ENCODE measurements at regions not wholly inside any gene's neighbourhood (a gene's known extent, or its start where the extent isn't known, plus 50 kb on each side); places are given as distances from the start of the nearest gene placed in this dataset.

GRCh38 chr4:183798301-183799253, 106.5 kb upstream of the STOX2 start:
- Histone ChIP-seq H3K36me3 (ENCODE audit: insufficient read depth, insufficient read length, low read length) (no peaks in the 10 kb centered on the region), H3K9me3 (ENCODE audit: insufficient read depth, low read length) (peaks cover 13% of the 10 kb centered on the region; the same call in 1 of the 2 replicates), H3K4me1 (ENCODE audit: insufficient read depth, insufficient read length) (no peaks in the 10 kb centered on the region), H3K27me3 (ENCODE audit: insufficient read depth, insufficient read length) (peaks cover 31% of the 10 kb centered on the region), H3K9ac (ENCODE audit: insufficient read length, low read depth) (peak overlapping the region; percentile 56), H3K4me3 (ENCODE audit: insufficient read length, low read depth) (peak overlapping the region; percentile 58)
- TF ChIP-seq YY1 (IDR thresholded peaks at IDR 0.05; ENCODE audit: insufficient read depth, insufficient read length) (no peak), ZNF274 (IDR thresholded peaks at IDR 0.05; ENCODE audit: low read depth, low read length) (no peak)
- DNase-seq (ENCODE audit: low read depth, low spot score), result no peak

- DNase-seq (ENCODE audit: low read depth, low spot score), result no peak
- Histone ChIP-seq H3K9ac (ENCODE audit: insufficient read length, low read depth) (no peak overlapping the region), H3K36me3 (ENCODE audit: insufficient read depth, insufficient read length, low read length) (no peaks in the 10 kb centered on the region), H3K4me3 (ENCODE audit: insufficient read length, low read depth) (no peak overlapping the region), H3K9me3 (ENCODE audit: insufficient read depth, low read length) (no peaks in the 10 kb centered on the region), H3K4me1 (ENCODE audit: insufficient read depth, insufficient read length) (no peaks in the 10 kb centered on the region), H3K27me3 (ENCODE audit: insufficient read depth, insufficient read length) (peaks cover 22% of the 10 kb centered on the region)
- no peak for TF ChIP-seq YY1 (IDR thresholded peaks at IDR 0.05; ENCODE audit: insufficient read depth, insufficient read length)
- TF ChIP-seq ZNF274 (IDR thresholded peaks at IDR 0.05; ENCODE audit: low read depth, low read length), result no peak
- TF ChIP-seq SUZ12 (IDR thresholded peaks at IDR 0.05; ENCODE audit: extremely low read depth, insufficient read depth, insufficient read length), result no peak
These were observed 103.5 kb upstream of the STOX2 start for GRCh38 chr4:183801457-183802165.

DNA sequence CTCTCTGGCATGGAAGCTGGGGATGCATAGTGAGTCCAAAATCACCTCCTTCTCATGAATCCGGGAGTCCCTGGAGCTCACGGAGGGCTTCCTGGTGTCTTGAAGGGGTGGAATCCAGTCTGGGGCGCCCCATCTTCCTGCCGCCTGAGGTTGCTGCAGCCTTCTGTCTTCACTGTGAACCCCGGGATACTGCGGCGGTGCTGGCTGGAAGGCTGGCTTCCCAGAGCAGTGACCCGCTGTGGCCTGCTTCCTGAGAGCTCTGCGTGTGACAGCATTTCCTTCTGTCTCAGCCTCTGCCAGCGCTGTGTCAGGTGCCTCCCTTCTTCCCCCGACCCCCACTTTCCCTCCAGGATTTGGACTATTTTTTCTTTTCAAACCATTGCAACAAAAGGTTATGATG, 98.8 kb upstream of the STOX2 start:
- peaks cover 2% of the 10 kb centered on the region for H3K4me1 ChIP-seq (ENCODE audit: insufficient read depth, insufficient read length)
- H3K9me3 ChIP-seq (ENCODE audit: insufficient read depth, low read length), result no peaks in the 10 kb centered on the region
- no peaks in the 10 kb centered on the region for H3K27me3 ChIP-seq (ENCODE audit: insufficient read depth, insufficient read length)
- no peak for DNase-seq (ENCODE audit: low read depth, low spot score)
- no peak overlapping the region for H3K4me3 ChIP-seq (ENCODE audit: insufficient read length, low read depth)
- H3K9ac ChIP-seq (ENCODE audit: insufficient read length, low read depth), result no peak overlapping the region
- H3K36me3 ChIP-seq (ENCODE audit: insufficient read depth, insufficient read length, low read length), result no peaks in the 10 kb centered on the region
- no peak for TF ChIP-seq ZNF274 (IDR thresholded peaks at IDR 0.05; ENCODE audit: low read depth, low read length)
- no peak for TF ChIP-seq YY1 (IDR thresholded peaks at IDR 0.05; ENCODE audit: insufficient read depth, insufficient read length)
- no peak for TF ChIP-seq SUZ12 (IDR thresholded peaks at IDR 0.05; ENCODE audit: extremely low read depth, insufficient read depth, insufficient read length)

GRCh38 chr4:183807420-183808096, 97.5 kb upstream of the STOX2 start:
- Histone ChIP-seq H3K9ac (ENCODE audit: insufficient read length, low read depth) (no peak overlapping the region), H3K36me3 (ENCODE audit: insufficient read depth, insufficient read length, low read length) (no peaks in the 10 kb centered on the region), H3K4me1 (ENCODE audit: insufficient read depth, insufficient read length) (peaks cover 2% of the 10 kb centered on the region), H3K27me3 (ENCODE audit: insufficient read depth, insufficient read length) (no peaks in the 10 kb centered on the region), H3K4me3 (ENCODE audit: insufficient read length, low read depth) (no peak overlapping the region), H3K9me3 (ENCODE audit: insufficient read depth, low read length) (no peaks in the 10 kb centered on the region)
- DNase-seq (ENCODE audit: low read depth, low spot score), result no peak
- TF ChIP-seq ZNF274 (IDR thresholded peaks at IDR 0.05; ENCODE audit: low read depth, low read length) (no peak), SUZ12 (IDR thresholded peaks at IDR 0.05; ENCODE audit: extremely low read depth, insufficient read depth, insufficient read length) (no peak), YY1 (IDR thresholded peaks at IDR 0.05; ENCODE audit: insufficient read depth, insufficient read length) (no peak)

DNA sequence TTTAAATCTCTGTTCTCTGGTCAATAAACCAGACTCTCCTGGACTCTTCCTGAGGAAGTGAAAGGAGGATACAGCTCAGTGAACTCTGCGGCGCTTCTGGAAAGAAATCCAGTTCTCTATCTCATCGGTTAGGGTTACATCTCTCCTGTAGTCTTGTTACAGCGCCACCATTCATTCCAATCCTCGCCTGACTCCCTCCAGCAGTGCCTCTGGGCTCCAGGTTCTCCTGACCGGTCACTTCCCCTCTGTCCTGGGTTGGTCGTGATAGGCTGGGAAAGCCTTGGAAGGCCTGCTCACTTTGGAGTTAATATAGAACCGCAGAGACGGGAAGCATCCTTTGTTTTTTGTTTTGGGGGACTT, 97.0 kb upstream of the STOX2 start:
- H3K9me3 ChIP-seq (ENCODE audit: insufficient read depth, low read length), result no peaks in the 10 kb centered on the region
- DNase-seq (ENCODE audit: low read depth, low spot score), result no peak

GRCh38 chr4:183812567-183812966, 92.5 kb upstream of the STOX2 start:
- Histone ChIP-seq H3K27me3 (ENCODE audit: insufficient read depth, insufficient read length) (no peaks in the 10 kb centered on the region), H3K36me3 (ENCODE audit: insufficient read depth, insufficient read length, low read length) (no peaks in the 10 kb centered on the region), H3K9ac (ENCODE audit: insufficient read length, low read depth) (no peak overlapping the region), H3K4me1 (ENCODE audit: insufficient read depth, insufficient read length) (peaks cover 2% of the 10 kb centered on the region), H3K4me3 (ENCODE audit: insufficient read length, low read depth) (no peak overlapping the region), H3K9me3 (ENCODE audit: insufficient read depth, low read length) (no peaks in the 10 kb centered on the region)
- TF ChIP-seq ZNF274 (IDR thresholded peaks at IDR 0.05; ENCODE audit: low read depth, low read length) (no peak), YY1 (IDR thresholded peaks at IDR 0.05; ENCODE audit: insufficient read depth, insufficient read length) (no peak), SUZ12 (IDR thresholded peaks at IDR 0.05; ENCODE audit: extremely low read depth, insufficient read depth, insufficient read length) (no peak)
- no peak for DNase-seq (ENCODE audit: low read depth, low spot score)

More for the DNA sequence above, 97.0 kb upstream of the STOX2 start:
- no peaks in the 10 kb centered on the region for H3K27me3 ChIP-seq (ENCODE audit: insufficient read depth, insufficient read length)
- no peak for TF ChIP-seq ZNF274 (IDR thresholded peaks at IDR 0.05; ENCODE audit: low read depth, low read length)
- TF ChIP-seq YY1 (IDR thresholded peaks at IDR 0.05; ENCODE audit: insufficient read depth, insufficient read length), result no peak
- no peak for TF ChIP-seq SUZ12 (IDR thresholded peaks at IDR 0.05; ENCODE audit: extremely low read depth, insufficient read depth, insufficient read length)
- no peak overlapping the region for H3K4me3 ChIP-seq (ENCODE audit: insufficient read length, low read depth)
- no peaks in the 10 kb centered on the region for H3K36me3 ChIP-seq (ENCODE audit: insufficient read depth, insufficient read length, low read length)
- H3K4me1 ChIP-seq (ENCODE audit: insufficient read depth, insufficient read length), result peaks cover 2% of the 10 kb centered on the region
- no peak overlapping the region for H3K9ac ChIP-seq (ENCODE audit: insufficient read length, low read depth)

All from NT2/D1 (cell line).